ENCODE measurements at regions not wholly inside any gene's neighbourhood (a gene's known extent, or its start where the extent isn't known, plus 50 kb on each side); places are given as distances from the start of the nearest gene placed in this dataset.

- DNase-seq (ENCODE audit: low read depth) = no peak
Measured at GRCh38 chr1:110816945-110817344, 56.0 kb upstream of the CD53 start.

- DNase-seq (ENCODE audit: low read depth) = no peak
Measured at GRCh38 chr1:110811529-110811928, 61.4 kb upstream of the CD53 start.

GRCh38 chr1:110800079-110800478 is 72.9 kb upstream of the CD53 start:
- DNase-seq (ENCODE audit: low read depth) = no peak

GRCh38 chr1:110798691-110799256 is 74.2 kb upstream of the CD53 start:
- DNase-seq (ENCODE audit: low read depth) = no peak

- DNase-seq (ENCODE audit: low read depth) = no peak
Measured at GRCh38 chr1:110788673-110789072, 84.3 kb upstream of the CD53 start.

- DNase-seq (ENCODE audit: low read depth) = no peak
Measured at GRCh38 chr1:110787328-110788071, 85.4 kb upstream of the CD53 start.

GRCh38 chr1:110786802-110787327 is 86.1 kb upstream of the CD53 start:
- no peak for DNase-seq (ENCODE audit: low read depth)

GRCh38 chr1:110785612-110786011 is 87.3 kb upstream of the CD53 start:
- no peak for DNase-seq (ENCODE audit: low read depth)

- no peak for DNase-seq (ENCODE audit: low read depth)
Measured at GRCh38 chr1:110785055-110785454, 87.9 kb upstream of the CD53 start.

- peak; percentile 35 for DNase-seq (ENCODE audit: low read depth)
Measured at GRCh38 chr1:110783292-110783918, 89.5 kb upstream of the CD53 start.

GRCh38 chr1:110781525-110781924 is 91.4 kb upstream of the CD53 start:
- no peak for DNase-seq (ENCODE audit: low read depth)

- peak; percentile 47 for DNase-seq (ENCODE audit: low read depth)
Measured at GRCh38 chr1:110780600-110781484, 92.1 kb upstream of the CD53 start.

- DNase-seq (ENCODE audit: low read depth) = no peak
Measured at GRCh38 chr1:110779636-110780035, 93.3 kb upstream of the CD53 start.

- DNase-seq (ENCODE audit: low read depth) = no peak
Measured at GRCh38 chr1:110778821-110779220, 94.1 kb upstream of the CD53 start.

GRCh38 chr1:110777228-110777627 is 95.7 kb upstream of the CD53 start:
- DNase-seq (ENCODE audit: low read depth) = no peak

- DNase-seq (ENCODE audit: low read depth) = no peak
Measured at GRCh38 chr1:110774398-110774797, 98.5 kb upstream of the CD53 start.

GRCh38 chr1:110773813-110774212 is 99.1 kb upstream of the KCNA3 start:
- DNase-seq (ENCODE audit: low read depth) = no peak

- no peak for DNase-seq (ENCODE audit: low read depth)
Measured at GRCh38 chr1:110771245-110772022, 96.7 kb upstream of the KCNA3 start.

GRCh38 chr1:110770832-110771231 is 96.1 kb upstream of the KCNA3 start:
- no peak for DNase-seq (ENCODE audit: low read depth)

- DNase-seq (ENCODE audit: low read depth) = no peak
Measured at GRCh38 chr1:110768605-110769004, 93.9 kb upstream of the KCNA3 start.

GRCh38 chr1:110766336-110766647 is 91.6 kb upstream of the KCNA3 start:
- DNase-seq (ENCODE audit: low read depth) = no peak
